SK-N-SH (cell line): ENCODE measurements at regions not wholly inside any gene's neighbourhood (a gene's known extent, or its start where the extent isn't known, plus 50 kb on each side); places are given as distances from the start of the nearest gene placed in this dataset.

Experiments
- CTCF ChIA-PET: fragments of 300-600, 350-600 bp; formaldehyde crosslinking; extraction: SDS; loops from one replicate; lab custom pipeline; 2021; lab: Yijun Ruan, JAX
- POLR2A ChIA-PET: fragments of 350-600 bp; sonication (Branson Sonifier 250); formaldehyde crosslinking; extraction: SDS; loops from one replicate; lab custom pipeline; 2020; ENCODE audit warnings: antibody characterized with exemption, inconsistent platforms; lab: Yijun Ruan, JAX
- DNase-seq: peaks from one replicate; pipeline ENCODE4 v3.0.0; 2012
- H2AFZ ChIP-seq: fragments of 200-600 bp; sonication (generic); 2 replicates; pipeline ENCODE4 v1.8.1; 2016; ENCODE audit warnings: antibody characterized with exemption, mild to moderate bottlenecking, low read depth
- H3F3A ChIP-seq: fragments of 200-600 bp; sonication (generic); replicated peaks from 2 replicates; pipeline ENCODE3; 2016; ENCODE audit warnings: antibody characterized with exemption, mild to moderate bottlenecking; ENCODE audit not compliant: insufficient read depth
- H3K27ac ChIP-seq, 2 experiments: fragments of 200-500 bp in 1 of 2; fragments of 200-600 bp in 1 of 2; sonication (Bioruptor generic) in 1 of 2; sonication (generic), shearing (Covaris generic) in 1 of 2; 2 replicates each; pipeline versions ENCODE4 v1.5.1 to v1.6.1; 2014 to 2016; ENCODE audit warnings: low read depth in 2 of 2, inconsistent platforms in 1 of 2, low read length in 1 of 2, mild to moderate bottlenecking in 1 of 2, mixed read lengths in 1 of 2
- H3K27me3 ChIP-seq: fragments of 200-600 bp; sonication (generic), shearing (Covaris generic); 2 replicates; pipeline ENCODE4 v1.6.1; 2016; ENCODE audit warnings: mixed run types; ENCODE audit not compliant: insufficient read depth
- H3K36me3 ChIP-seq, 2 experiments: fragments of 200-500 bp in 1 of 2; fragments of 200-600 bp in 1 of 2; sonication (Bioruptor generic) in 1 of 2; sonication (generic) in 1 of 2; replicated peaks in 1 of 2; 2 replicates each; pipeline versions ENCODE3 to v1.5.1; 2014 to 2016; ENCODE audit warnings: low read length in 1 of 2, mild to moderate bottlenecking in 1 of 2; ENCODE audit not compliant: insufficient read depth in 2 of 2, control insufficient read depth in 1 of 2
- H3K4me1 ChIP-seq, 2 experiments: fragments of 200-500 bp in 1 of 2; fragments of 200-600 bp in 1 of 2; sonication (Bioruptor generic) in 1 of 2; sonication (generic), shearing (Covaris generic) in 1 of 2; 2 replicates each; pipeline versions ENCODE4 v1.5.1 to v1.6.1; 2014 to 2016; ENCODE audit warnings: low read depth in 1 of 2, low read length in 1 of 2, mixed run types in 1 of 2; ENCODE audit not compliant: insufficient read depth in 2 of 2, control insufficient read depth in 1 of 2
- H3K4me2 ChIP-seq: fragments of 200-600 bp; sonication (generic), shearing (Covaris generic); 2 replicates; pipeline ENCODE4 v1.6.1; 2017; ENCODE audit warnings: mixed run types
- H3K4me3 ChIP-seq, 2 experiments: fragments of 200-500 bp in 1 of 2; fragments of 200-600 bp in 1 of 2; sonication (Bioruptor generic) in 1 of 2; sonication (generic), shearing (Covaris generic) in 1 of 2; 2 replicates each; pipeline versions ENCODE4 v1.5.1 to v1.8.1; 2014 to 2016; ENCODE audit warnings: low read depth in 2 of 2, inconsistent platforms in 1 of 2, low read length in 1 of 2, mild to moderate bottlenecking in 1 of 2, mixed read lengths in 1 of 2, moderate library complexity in 1 of 2
- H3K79me2 ChIP-seq: fragments of 200-600 bp; sonication (generic); 2 replicates; pipeline ENCODE4 v1.8.1; 2017; ENCODE audit warnings: mild to moderate bottlenecking; ENCODE audit not compliant: insufficient read depth
- H3K9ac ChIP-seq: fragments of 200-600 bp; sonication (generic); 2 replicates; pipeline ENCODE4 v1.6.1; 2017; ENCODE audit warnings: mixed run types
- H3K9me2 ChIP-seq: fragments of 200-600 bp; sonication (generic); 2 replicates; pipeline ENCODE4 v1.6.1; 2017; ENCODE audit warnings: mixed run types
- H3K9me3 ChIP-seq: fragments of 200-600 bp; sonication (generic); 2 replicates; pipeline ENCODE4 v1.6.1; 2017; ENCODE audit warnings: mixed run types, mild to moderate bottlenecking, moderate library complexity
- H4K20me1 ChIP-seq: fragments of 200-600 bp; sonication (generic); 2 replicates; pipeline ENCODE4 v1.6.1; 2017; ENCODE audit warnings: mild to moderate bottlenecking, mixed run types; ENCODE audit not compliant: insufficient read depth
- CHD2 ChIP-seq: fragments of 150-350 bp; IDR thresholded peaks from 2 replicates; pipeline ENCODE4 v1.6.1; 2018; ENCODE audit warnings: low read length; ENCODE audit not compliant: partially characterized antibody
- ELF1 ChIP-seq: IDR thresholded peaks from 2 replicates; pipeline ENCODE4 v1.4.0; 2012
- EP300 ChIP-seq, 2 experiments: IDR thresholded peaks; 2 replicates each; pipeline versions ENCODE4 v1.4.0 to v1.6.1; 2012; ENCODE audit warnings: borderline replicate concordance in 1 of 2, low read depth in 1 of 2, low read length in 1 of 2
- FOXJ3 ChIP-seq: sonication (generic); formaldehyde crosslinking; IDR thresholded peaks from 2 replicates; pipeline ENCODE4 v1.5.1; 2020; ENCODE audit warnings: mild to moderate bottlenecking, missing genetic modification reagents
- MEF2A ChIP-seq: IDR thresholded peaks from 2 replicates; pipeline ENCODE4 v1.4.0; 2012; ENCODE audit warnings: low read depth, borderline replicate concordance
- MXI1 ChIP-seq: IDR thresholded peaks from 2 replicates; pipeline ENCODE4 v1.6.1; 2012; ENCODE audit warnings: mild to moderate bottlenecking, low read depth, low read length, improper control_type of control experiment
- NFIC ChIP-seq: IDR thresholded peaks from 2 replicates; pipeline ENCODE4 v1.4.0; 2012; ENCODE audit warnings: borderline replicate concordance
- POLR2AphosphoS5 ChIP-seq: IDR thresholded peaks from 2 replicates; pipeline ENCODE4 v1.6.1; 2012; ENCODE audit warnings: low read depth, low read length
- SMC3 ChIP-seq: IDR thresholded peaks from 2 replicates; pipeline ENCODE4 v1.6.1; 2012; ENCODE audit warnings: low read depth, low read length, improper control_type of control experiment
- USF1 ChIP-seq: IDR thresholded peaks from 2 replicates; pipeline ENCODE4 v1.4.0; 2012; ENCODE audit warnings: low read depth, borderline replicate concordance
- USF2 ChIP-seq: fragments of 150-350 bp; IDR thresholded peaks from 2 replicates; pipeline ENCODE4 v1.6.1; 2017; ENCODE audit warnings: antibody characterized with exemption, low read length, low read depth, borderline replicate concordance
- WGBS: methylation state at CpG from one replicate; pipeline ENCODE4 v1.1.6; 2017; ENCODE audit warnings: low lambda C conversion rate; 5-methylcytosine and 5-hydroxymethylcytosine counted together
- TF ChIP-seq, protein P1 (sequence below): IDR thresholded peaks from 2 replicates; pipeline ENCODE4 v1.6.1; 2012; ENCODE audit warnings: mild to moderate bottlenecking, low read depth, low read length, moderate library complexity
- TF ChIP-seq, protein P2 (sequence below): IDR thresholded peaks from 2 replicates; pipeline ENCODE4; 2012

- H4K20me1 ChIP-seq: no peaks in the 10 kb centered on the region
Measured at GRCh38 chr18:53754154-53754553, 470.3 kb downstream of the MBD2 start.

GRCh38 chr18:53753601-53754000 lies 470.9 kb downstream of the MBD2 start:
- DNase-seq: peak; percentile 28
- POLR2A ChIA-PET: no interaction called here
- CTCF ChIA-PET: no interaction called here
- TF ChIP-seq CHD2: no peak
- no peak for TF ChIP-seq MXI1
- no peak for TF ChIP-seq USF2
- peak in 1 of 2 experiments; percentile 44; a peak in 1 of 4 replicates for TF ChIP-seq EP300 (IDR thresholded peaks at IDR 0.05; ENCODE audit: borderline replicate concordance in 1 of 2, low read depth in 1 of 2, low read length in 1 of 2)
- TF ChIP-seq POLR2AphosphoS5: no peak
- TF ChIP-seq NFIC: no peak
- no peak for TF ChIP-seq ELF1
- TF ChIP-seq, protein P1, sequence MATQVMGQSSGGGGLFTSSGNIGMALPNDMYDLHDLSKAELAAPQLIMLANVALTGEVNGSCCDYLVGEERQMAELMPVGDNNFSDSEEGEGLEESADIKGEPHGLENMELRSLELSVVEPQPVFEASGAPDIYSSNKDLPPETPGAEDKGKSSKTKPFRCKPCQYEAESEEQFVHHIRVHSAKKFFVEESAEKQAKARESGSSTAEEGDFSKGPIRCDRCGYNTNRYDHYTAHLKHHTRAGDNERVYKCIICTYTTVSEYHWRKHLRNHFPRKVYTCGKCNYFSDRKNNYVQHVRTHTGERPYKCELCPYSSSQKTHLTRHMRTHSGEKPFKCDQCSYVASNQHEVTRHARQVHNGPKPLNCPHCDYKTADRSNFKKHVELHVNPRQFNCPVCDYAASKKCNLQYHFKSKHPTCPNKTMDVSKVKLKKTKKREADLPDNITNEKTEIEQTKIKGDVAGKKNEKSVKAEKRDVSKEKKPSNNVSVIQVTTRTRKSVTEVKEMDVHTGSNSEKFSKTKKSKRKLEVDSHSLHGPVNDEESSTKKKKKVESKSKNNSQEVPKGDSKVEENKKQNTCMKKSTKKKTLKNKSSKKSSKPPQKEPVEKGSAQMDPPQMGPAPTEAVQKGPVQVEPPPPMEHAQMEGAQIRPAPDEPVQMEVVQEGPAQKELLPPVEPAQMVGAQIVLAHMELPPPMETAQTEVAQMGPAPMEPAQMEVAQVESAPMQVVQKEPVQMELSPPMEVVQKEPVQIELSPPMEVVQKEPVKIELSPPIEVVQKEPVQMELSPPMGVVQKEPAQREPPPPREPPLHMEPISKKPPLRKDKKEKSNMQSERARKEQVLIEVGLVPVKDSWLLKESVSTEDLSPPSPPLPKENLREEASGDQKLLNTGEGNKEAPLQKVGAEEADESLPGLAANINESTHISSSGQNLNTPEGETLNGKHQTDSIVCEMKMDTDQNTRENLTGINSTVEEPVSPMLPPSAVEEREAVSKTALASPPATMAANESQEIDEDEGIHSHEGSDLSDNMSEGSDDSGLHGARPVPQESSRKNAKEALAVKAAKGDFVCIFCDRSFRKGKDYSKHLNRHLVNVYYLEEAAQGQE: no peak
- TF ChIP-seq SMC3: no peak

More at GRCh38 chr18:53754154-53754553, 470.3 kb downstream of the MBD2 start:
- no peak for DNase-seq
- H3K27ac ChIP-seq: peak overlapping the region in 1 of 2 experiments; percentile 22; a peak in 1 of 4 replicates
- H3K4me3 ChIP-seq: no peak overlapping the region
- H3K9me3 ChIP-seq: peaks cover 3% of the 10 kb centered on the region; the same call in 1 of the 2 replicates
- H3K36me3 ChIP-seq: no peaks in the 10 kb centered on the region
- no peaks in the 10 kb centered on the region for H3F3A ChIP-seq
- no peaks in the 10 kb centered on the region for H3K27me3 ChIP-seq
- no peaks in the 10 kb centered on the region for H3K9me2 ChIP-seq
- peaks cover 0 to 4% of the 10 kb centered on the region in 2 experiments; a peak in 3 of 4 replicates for H3K4me1 ChIP-seq
- H3K4me2 ChIP-seq: no peak overlapping the region
- TF ChIP-seq EP300 (IDR thresholded peaks at IDR 0.05; ENCODE audit: borderline replicate concordance in 1 of 2, low read depth in 1 of 2, low read length in 1 of 2) (no peak), MEF2A (no peak), USF1 (no peak), FOXJ3 (CRISPR knock-in tag) (no peak)
- TF ChIP-seq, protein P2, sequence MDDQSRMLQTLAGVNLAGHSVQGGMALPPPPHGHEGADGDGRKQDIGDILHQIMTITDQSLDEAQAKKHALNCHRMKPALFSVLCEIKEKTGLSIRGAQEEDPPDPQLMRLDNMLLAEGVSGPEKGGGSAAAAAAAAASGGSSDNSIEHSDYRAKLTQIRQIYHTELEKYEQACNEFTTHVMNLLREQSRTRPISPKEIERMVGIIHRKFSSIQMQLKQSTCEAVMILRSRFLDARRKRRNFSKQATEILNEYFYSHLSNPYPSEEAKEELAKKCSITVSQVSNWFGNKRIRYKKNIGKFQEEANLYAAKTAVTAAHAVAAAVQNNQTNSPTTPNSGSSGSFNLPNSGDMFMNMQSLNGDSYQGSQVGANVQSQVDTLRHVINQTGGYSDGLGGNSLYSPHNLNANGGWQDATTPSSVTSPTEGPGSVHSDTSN: no peak
- TF ChIP-seq, protein P1: no peak
- ChIA-PET CTCF (no interaction called here), POLR2A (no interaction called here)
- no peak overlapping the region for H2AFZ ChIP-seq
- no peak overlapping the region for H3K9ac ChIP-seq
- H3K79me2 ChIP-seq: no peaks in the 10 kb centered on the region

More at GRCh38 chr18:53753601-53754000, 470.9 kb downstream of the MBD2 start:
- Histone ChIP-seq H3K27me3 (no peaks in the 10 kb centered on the region), H4K20me1 (no peaks in the 10 kb centered on the region), H3K79me2 (no peaks in the 10 kb centered on the region), H3K4me3 (no peak overlapping the region), H2AFZ (no peak overlapping the region), H3K4me2 (no peak overlapping the region), H3F3A (no peaks in the 10 kb centered on the region), H3K9me3 (peaks cover 3% of the 10 kb centered on the region; the same call in 1 of the 2 replicates), H3K9me2 (no peaks in the 10 kb centered on the region), H3K9ac (no peak overlapping the region), H3K4me1 (peaks cover 0 to 4% of the 10 kb centered on the region in 2 experiments; a peak in 3 of 4 replicates), H3K27ac (peak overlapping the region in 1 of 2 experiments; percentile 53; a peak in 2 of 4 replicates), H3K36me3 (no peaks in the 10 kb centered on the region)
- WGBS: 19% methylated on average over 3 of the region's 3 CpGs
